ENCODE measurements at regions not wholly inside any gene's neighbourhood (a gene's known extent, or its start where the extent isn't known, plus 50 kb on each side); places are given as distances from the start of the nearest gene placed in this dataset.
"Not testable (repeated sequence)": the region's sequence is repeated elsewhere in the genome, so short reads cannot be mapped to it uniquely, and the experiment has no call there.

- no peak overlapping the region for H3K4me3 ChIP-seq (ENCODE audit: low read depth, low read length)
- no peak for DNase-seq (ENCODE audit: low read depth)
- no peak for TF ChIP-seq CTCF (IDR thresholded peaks at IDR 0.05; ENCODE audit: insufficient read depth, low read length)
Observed at GRCh38 chr10:2784766-2785165, 282.6 kb upstream of the PFKP start.

DNA sequence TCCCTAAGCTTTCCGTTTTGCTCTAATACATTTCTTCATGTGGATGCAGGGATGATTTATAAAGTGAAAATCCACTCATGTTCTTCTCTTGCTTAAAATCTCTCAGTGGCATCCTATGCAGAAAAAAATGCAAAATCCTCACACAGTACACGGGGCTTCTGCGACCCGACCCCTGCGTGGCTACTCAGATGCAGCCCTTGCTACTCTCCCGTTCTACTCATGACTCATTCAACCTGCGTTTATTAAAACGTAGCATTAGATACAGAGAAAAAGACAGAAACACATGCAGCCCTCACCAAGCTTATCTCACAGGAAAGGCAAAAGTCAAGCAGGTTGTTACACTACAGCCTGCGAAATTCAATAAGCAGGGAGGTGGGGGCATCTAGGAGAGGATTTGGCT is 284.4 kb upstream of the PFKP start:
- TF ChIP-seq CTCF (IDR thresholded peaks at IDR 0.05; ENCODE audit: insufficient read depth, low read length) = no peak
- H3K4me3 ChIP-seq (ENCODE audit: low read depth, low read length) = no peak overlapping the region
- no peak for DNase-seq (ENCODE audit: low read depth)

DNA sequence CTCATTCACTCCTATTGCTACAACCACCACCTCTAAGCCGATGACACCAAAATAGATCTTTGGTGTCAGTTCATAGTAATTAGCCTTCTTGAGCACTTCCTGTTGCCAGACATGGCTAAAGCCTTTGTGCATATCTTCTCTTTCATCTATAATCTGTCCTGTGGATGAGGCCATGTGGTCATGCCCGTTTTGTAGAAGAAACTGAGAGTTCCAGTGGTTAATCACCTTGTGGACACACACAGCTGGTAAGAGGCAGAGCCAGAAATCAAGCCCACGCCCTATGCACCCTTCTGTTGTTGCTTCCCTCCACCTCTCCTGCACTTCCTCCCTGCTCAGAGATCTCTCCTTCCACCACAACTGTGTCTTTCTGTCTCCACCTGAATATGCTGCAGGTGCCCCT is 285.1 kb upstream of the PFKP start:
- no peak for TF ChIP-seq CTCF (IDR thresholded peaks at IDR 0.05; ENCODE audit: insufficient read depth, low read length)
- H3K4me3 ChIP-seq (ENCODE audit: low read depth, low read length) = no peak overlapping the region
- no peak for DNase-seq (ENCODE audit: low read depth)

DNA sequence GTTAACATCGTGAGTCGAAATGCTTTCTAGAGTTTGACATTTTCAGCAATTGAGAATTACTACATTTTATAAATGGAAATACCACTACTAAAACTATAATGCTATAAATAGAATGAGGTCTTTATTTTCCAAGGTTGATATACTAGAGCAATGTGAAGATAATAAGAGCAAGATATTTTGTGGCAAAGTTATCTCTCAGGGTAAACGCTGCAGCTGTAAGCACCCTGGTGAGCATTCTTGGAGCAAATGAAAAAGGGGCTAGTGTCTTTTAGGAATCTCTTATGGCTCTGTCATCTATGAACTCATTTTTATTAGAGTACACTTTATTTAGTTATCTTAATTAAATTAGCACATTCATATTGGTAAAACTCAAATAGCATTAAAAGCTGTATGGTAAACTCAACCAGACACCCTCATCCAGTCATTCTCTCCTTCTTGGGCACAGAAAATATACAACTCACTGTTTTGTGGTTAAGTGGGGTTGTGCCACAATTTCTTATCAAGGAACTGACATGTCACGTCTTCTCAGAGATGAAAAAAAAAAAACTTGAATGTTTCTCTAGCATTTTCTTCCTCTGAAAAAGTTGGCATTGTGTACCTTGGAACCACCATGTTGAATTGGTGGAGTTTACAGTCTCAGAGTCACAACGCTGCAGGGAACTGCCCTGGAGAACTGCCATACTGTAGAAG is 289.5 kb upstream of the PFKP start:
- no peak for DNase-seq (ENCODE audit: low read depth)
- no peak overlapping the region for H3K4me3 ChIP-seq (ENCODE audit: low read depth, low read length)
- TF ChIP-seq CTCF (IDR thresholded peaks at IDR 0.05; ENCODE audit: insufficient read depth, low read length) = no peak

DNA sequence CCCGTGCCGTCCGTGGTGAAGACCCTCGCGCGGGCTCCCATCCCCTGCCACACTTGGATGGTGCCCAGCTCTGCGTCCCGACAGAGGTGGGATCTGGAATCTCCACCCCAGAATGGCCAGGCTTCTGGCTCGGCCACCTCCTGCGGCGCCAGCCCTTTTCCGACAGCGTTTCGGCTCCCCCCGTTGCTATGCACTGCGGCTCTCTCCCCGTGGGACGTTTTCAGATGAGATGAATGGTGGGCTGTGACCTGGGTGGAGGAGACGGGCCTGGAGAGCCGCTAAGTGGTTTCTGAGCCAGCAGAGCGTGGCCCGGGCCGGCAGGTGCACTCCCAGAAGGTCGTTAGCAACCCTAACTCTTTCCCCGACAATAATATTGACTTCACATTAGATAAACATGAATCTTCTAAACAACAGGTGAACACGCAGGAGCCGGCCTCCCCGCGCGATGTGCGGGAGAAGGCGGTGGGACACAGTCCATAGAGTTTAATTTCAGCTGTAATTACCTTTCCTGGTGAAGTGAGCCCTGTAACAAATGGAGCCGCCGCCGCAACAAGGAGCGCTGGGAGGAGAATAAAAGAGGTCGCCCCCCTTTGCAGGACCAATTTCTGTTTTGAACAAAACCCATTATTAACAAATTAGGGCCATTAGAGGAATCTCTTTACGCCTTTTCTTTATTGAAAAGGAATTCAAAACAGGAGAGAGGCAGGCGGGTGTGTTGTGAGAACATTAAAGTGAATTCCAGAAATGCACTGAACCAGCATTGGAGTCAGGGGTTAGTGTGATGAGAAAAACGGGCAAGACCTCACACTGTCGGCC is 294.3 kb upstream of the PFKP start:
- no peak for TF ChIP-seq CTCF (IDR thresholded peaks at IDR 0.05; ENCODE audit: insufficient read depth, low read length)

GRCh38 chr10:2772135-2772534 is 295.2 kb upstream of the PFKP start:
- no peak overlapping the region for H3K4me3 ChIP-seq (ENCODE audit: low read depth, low read length)
- TF ChIP-seq CTCF (IDR thresholded peaks at IDR 0.05; ENCODE audit: insufficient read depth, low read length) = no peak
- DNase-seq (ENCODE audit: low read depth) = no peak

More for the DNA sequence above, 294.3 kb upstream of the PFKP start:
- DNase-seq (ENCODE audit: low read depth) = no peak
- H3K4me3 ChIP-seq (ENCODE audit: low read depth, low read length) = no peak overlapping the region

GRCh38 chr10:2767293-2767692 is 300.1 kb upstream of the PFKP start:
- H3K4me3 ChIP-seq (ENCODE audit: low read depth, low read length); DNase-seq (ENCODE audit: low read depth): not testable (repeated sequence)
